Psoas muscle (tissue), 7 donors: ENCODE measurements at regions not wholly inside any gene's neighbourhood (a gene's known extent, or its start where the extent isn't known, plus 50 kb on each side); places are given as distances from the start of the nearest gene placed in this dataset.

Experiments
- ATAC-seq, 4 donors: fragments of 200-7000 bp; cut with Tn5 transposase; one replicate each; pipeline ENCODE4 v1.9.1; 2020; ENCODE audit warnings: moderate library complexity in 3 of 4, mild to moderate bottlenecking in 2 of 4
- DNase-seq, 2 donors: peaks; one replicate each; pipeline ENCODE4 v3.0.0-alpha.2; 2020
- H3K27ac ChIP-seq: fragments of 200-600 bp; one replicate; pipeline ENCODE4 v1.8.0; 2022
- H3K27me3 ChIP-seq, 3 donors: fragments of 200-600 bp in 1 of 3; one replicate each; pipeline versions ENCODE4 v1.6.1 to v1.8.0; 2013 to 2022; ENCODE audit warnings: low read length in 2 of 3, mild to moderate bottlenecking in 2 of 3, moderate library complexity in 1 of 3; ENCODE audit not compliant: insufficient read depth in 3 of 3
- H3K36me3 ChIP-seq, 2 donors: fragments of 200-600 bp in 1 of 2; one replicate each; pipeline versions ENCODE4 v1.6.1 to v1.8.0; 2013 to 2022; ENCODE audit warnings: low read depth in 1 of 2, mild to moderate bottlenecking in 1 of 2, moderate library complexity in 1 of 2; ENCODE audit not compliant: insufficient read depth in 1 of 2
- H3K4me1 ChIP-seq: fragments of 200-600 bp; one replicate; pipeline ENCODE4 v1.8.0; 2022
- H3K4me3 ChIP-seq: fragments of 200-600 bp; one replicate; pipeline ENCODE4 v1.8.0; 2022; ENCODE audit warnings: mild to moderate bottlenecking
- H3K9me3 ChIP-seq: fragments of 200-600 bp; one replicate; pipeline ENCODE4 v1.8.0; 2022
- WGBS, 3 donors: extraction: QIAGEN DNeasy Blood & Tissue Kit; methylation state at CpG; one replicate each; pipeline versions ENCODE4 v1.1.6 to v1.1.7; 2013; 5-methylcytosine and 5-hydroxymethylcytosine counted together
- intact Hi-C, 2 donors: fragments of 100-400 bp; cut with DNase I; formaldehyde crosslinking; loops; one replicate each; pipeline versions ENCODE4 v1.11.0 to v1.14.2; 2022
- TF ChIP-seq, protein P1 (sequence below): fragments of 200-600 bp; IDR thresholded peaks from one replicate; pipeline ENCODE4 v1.8.0; 2022; ENCODE audit warnings: antibody characterized with exemption
- donor health status: healthy with polysubstance abuse.
- donor health status: DM: no; HTN: no; CAD: no; lungs with moderate emphysema.
- donor health status: Bipolar disorder and iron deficiency.
- donor health status: healthy.
- donor health status: DM: yes; HTN: yes; CAD: no.
- donor health status: DM: no; HTN: no; CAD: no.
- donor health status: DM: yes; HTN: yes; CAD: no.

DNA sequence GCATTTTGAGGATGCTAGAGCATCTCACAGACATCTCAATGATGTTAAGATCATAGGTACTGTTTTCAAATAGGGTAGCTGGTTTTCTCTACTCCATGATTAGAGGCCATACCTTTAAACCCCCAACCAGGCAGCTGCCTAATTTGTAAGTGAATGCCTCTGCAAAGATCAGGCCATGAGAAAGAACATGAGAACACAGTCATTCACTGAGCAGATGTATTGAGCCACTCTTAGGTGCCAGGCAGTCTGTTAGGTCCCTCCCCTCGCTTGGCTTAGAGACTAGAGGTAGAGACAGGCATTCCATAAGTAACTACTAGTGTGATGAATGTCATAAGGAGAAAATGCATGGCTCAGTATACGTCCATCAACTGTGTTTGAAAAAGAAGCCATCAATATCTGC lies 410.0 kb downstream of the FGF9 start:
- H3K4me1 ChIP-seq, result no peaks in the 10 kb centered on the region
- 66 to 92% (median 73%) methylated on average over 2 of the region's 2 CpGs for WGBS, 3 donors
- no peaks in the 10 kb centered on the region for H3K27me3 ChIP-seq
- no peaks in the 10 kb centered on the region for H3K9me3 ChIP-seq
- ATAC-seq (no peak), DNase-seq (no peak)
- H3K27ac ChIP-seq, result no peak overlapping the region
- no peak overlapping the region for H3K4me3 ChIP-seq
- TF ChIP-seq, protein P1, sequence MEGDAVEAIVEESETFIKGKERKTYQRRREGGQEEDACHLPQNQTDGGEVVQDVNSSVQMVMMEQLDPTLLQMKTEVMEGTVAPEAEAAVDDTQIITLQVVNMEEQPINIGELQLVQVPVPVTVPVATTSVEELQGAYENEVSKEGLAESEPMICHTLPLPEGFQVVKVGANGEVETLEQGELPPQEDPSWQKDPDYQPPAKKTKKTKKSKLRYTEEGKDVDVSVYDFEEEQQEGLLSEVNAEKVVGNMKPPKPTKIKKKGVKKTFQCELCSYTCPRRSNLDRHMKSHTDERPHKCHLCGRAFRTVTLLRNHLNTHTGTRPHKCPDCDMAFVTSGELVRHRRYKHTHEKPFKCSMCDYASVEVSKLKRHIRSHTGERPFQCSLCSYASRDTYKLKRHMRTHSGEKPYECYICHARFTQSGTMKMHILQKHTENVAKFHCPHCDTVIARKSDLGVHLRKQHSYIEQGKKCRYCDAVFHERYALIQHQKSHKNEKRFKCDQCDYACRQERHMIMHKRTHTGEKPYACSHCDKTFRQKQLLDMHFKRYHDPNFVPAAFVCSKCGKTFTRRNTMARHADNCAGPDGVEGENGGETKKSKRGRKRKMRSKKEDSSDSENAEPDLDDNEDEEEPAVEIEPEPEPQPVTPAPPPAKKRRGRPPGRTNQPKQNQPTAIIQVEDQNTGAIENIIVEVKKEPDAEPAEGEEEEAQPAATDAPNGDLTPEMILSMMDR, result no peak
- no peaks in the 10 kb centered on the region for H3K36me3 ChIP-seq
- intact Hi-C loops, result no loop called here

DNA sequence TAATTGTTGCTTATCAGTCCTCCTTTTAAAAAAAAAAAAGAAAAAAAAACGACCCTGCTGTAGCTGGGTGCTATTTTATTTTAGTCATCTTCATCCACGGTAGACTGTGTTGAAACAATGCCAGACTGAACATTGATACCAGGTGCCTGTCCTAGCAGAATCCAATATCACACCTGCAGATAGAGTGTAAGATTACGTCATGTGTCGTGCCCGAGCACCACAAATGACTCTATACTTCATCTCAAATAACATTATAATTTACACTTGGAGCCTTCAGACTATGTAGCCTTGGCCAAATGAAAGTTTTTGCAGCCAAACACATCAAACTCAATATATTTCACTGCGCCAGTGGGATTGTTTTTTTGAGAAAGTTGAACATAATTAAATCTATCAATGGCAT lies 410.6 kb downstream of the FGF9 start:
- Histone ChIP-seq H3K36me3 (no peaks in the 10 kb centered on the region), H3K27ac (no peak overlapping the region), H3K4me3 (no peak overlapping the region), H3K9me3 (no peaks in the 10 kb centered on the region), H3K4me1 (no peaks in the 10 kb centered on the region), H3K27me3 (no peaks in the 10 kb centered on the region)
- DNase-seq (no peak), ATAC-seq (no peak)
- TF ChIP-seq, protein P1, result no peak
- 40 to 44% (median 44%) methylated on average over 6 of the region's 6 CpGs for WGBS, 3 donors
- intact Hi-C loops, result no loop called here

DNA sequence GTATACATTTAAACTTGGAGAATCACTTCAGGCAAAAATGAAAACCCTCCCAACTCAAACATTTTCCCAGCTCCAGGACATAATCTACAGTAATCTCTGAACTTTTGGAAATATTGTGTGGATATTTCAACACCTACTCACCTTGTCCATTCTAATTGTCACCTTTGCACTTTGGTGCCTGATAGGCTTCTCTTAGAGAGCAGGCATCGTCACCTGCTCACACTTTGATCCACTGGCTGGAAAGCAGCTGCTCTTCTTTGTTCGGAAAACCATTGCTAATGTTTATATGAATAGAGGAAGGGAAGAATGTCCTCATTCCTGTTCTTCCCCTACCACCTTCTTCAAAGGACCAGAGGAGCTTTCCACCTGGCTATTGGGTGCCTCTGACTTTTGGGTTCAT lies 411.2 kb downstream of the FGF9 start:
- 80 to 85% (median 83%) methylated on average over 2 of the region's 2 CpGs for WGBS, 3 donors
- H3K36me3 ChIP-seq, result no peaks in the 10 kb centered on the region
- no peak for ATAC-seq
- H3K9me3 ChIP-seq, result no peaks in the 10 kb centered on the region
- H3K27me3 ChIP-seq, result no peaks in the 10 kb centered on the region
- H3K4me1 ChIP-seq, result no peaks in the 10 kb centered on the region
- no peak overlapping the region for H3K27ac ChIP-seq
- intact Hi-C loops, result no loop called here
- TF ChIP-seq, protein P1, result no peak
- no peak overlapping the region for H3K4me3 ChIP-seq
- no peak for DNase-seq

DNA sequence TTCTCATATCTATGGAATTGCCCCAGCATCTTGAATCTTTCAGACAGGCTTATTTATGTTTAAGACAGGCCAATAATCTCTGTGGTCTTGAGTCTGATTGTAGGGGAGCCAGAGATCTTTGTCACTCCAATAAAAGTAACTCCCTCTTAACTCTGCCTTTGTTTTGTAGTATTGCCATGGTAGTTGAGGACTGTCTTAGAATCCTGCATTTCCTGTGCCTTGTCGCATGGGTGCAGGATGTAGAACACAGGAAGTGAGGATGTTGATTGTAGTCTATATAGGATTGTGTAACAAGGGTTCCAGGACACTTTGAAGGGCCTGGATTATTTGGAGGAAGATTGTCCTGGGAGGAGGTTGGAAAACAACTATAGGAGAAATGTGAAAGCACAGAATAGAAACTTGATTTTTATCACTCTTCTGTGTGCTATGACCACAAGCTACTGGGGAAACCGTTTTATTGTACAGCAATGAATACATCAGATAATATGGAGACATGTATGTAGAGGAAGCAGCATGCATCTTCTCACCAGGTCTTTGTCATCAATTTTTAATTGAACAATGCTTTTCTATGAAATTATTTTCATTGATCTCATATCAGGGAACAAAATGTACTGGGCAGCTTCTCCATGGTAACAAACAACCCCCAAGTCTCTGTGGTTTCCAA lies 411.7 kb downstream of the FGF9 start:
- WGBS, 3 donors, result 62 to 74% (median 71%) methylated on average over 2 of the region's 2 CpGs
- Histone ChIP-seq H3K27me3 (no peaks in the 10 kb centered on the region), H3K4me1 (no peaks in the 10 kb centered on the region), H3K9me3 (no peaks in the 10 kb centered on the region), H3K36me3 (no peaks in the 10 kb centered on the region), H3K4me3 (no peak overlapping the region), H3K27ac (no peak overlapping the region)
- TF ChIP-seq, protein P1, result no peak
- intact Hi-C loops, result no loop called here
- DNase-seq, result no peak
- no peak for ATAC-seq

DNA sequence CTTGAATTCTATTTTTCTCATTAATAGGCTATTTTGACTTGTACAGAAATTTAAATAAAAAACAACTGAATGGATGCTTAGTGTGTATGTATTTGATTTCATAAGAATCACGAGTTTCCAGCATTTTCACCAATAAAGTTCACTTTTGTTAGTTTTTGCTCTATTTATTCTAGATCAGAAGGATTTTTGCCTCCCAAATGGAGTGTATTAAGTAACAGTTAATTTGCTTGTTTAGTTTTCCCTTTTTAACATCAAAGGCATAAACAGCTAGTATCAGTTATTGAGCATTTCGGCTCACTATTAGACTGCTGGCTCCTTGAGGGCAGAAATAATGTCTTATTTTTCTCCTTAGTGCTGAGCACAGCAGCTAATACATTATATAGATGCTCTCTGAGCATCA lies 414.1 kb downstream of the FGF9 start:
- no peak for ATAC-seq

More for the DNA sequence above, 414.1 kb downstream of the FGF9 start:
- Histone ChIP-seq H3K36me3 (no peaks in the 10 kb centered on the region), H3K9me3 (no peaks in the 10 kb centered on the region), H3K4me3 (no peak overlapping the region), H3K27me3 (no peaks in the 10 kb centered on the region), H3K4me1 (no peaks in the 10 kb centered on the region), H3K27ac (no peak overlapping the region)
- DNase-seq, result no peak
- TF ChIP-seq, protein P1, result no peak
- 83 to 88% (median 84%) methylated on average over 2 of the region's 2 CpGs for WGBS, 3 donors
- intact Hi-C loops, result no loop called here
